Natural killer cell treated with Interleukin-12 subunit alpha and Interleukin-12 subunit beta and Interleukin-15 and Interleukin-18, amount 100 ng/mL, for 72 hours (primary cell): ENCODE measurements at regions not wholly inside any gene's neighbourhood (a gene's known extent, or its start where the extent isn't known, plus 50 kb on each side); places are given as distances from the start of the nearest gene placed in this dataset.

Experiments used
- ATAC-seq, 2 donors: fragments of 150-1000 bp; cut with Tn5 transposase in 1 of 2; sonication (Bioruptor Pico), chemical (Tn5 transposase) in 1 of 2; 2 replicates each; pipeline ENCODE4 v1.10.0; 2021
- DNase-seq: peaks from one replicate; pipeline ENCODE4 v3.0.0; 2022; ENCODE audit warnings: low spot score
- H3K27ac Mint-ChIP-seq, 2 donors: 1 replicate in 1 of 2; 2 replicates in 1 of 2; pipeline ENCODE4 v1.8.0; 2022; ENCODE audit warnings: mixed read lengths in 2 of 2, mild to moderate bottlenecking in 1 of 2, moderate library complexity in 1 of 2
- H3K27me3 Mint-ChIP-seq, 2 donors: 1 replicate in 1 of 2; 2 replicates in 1 of 2; pipeline ENCODE4 v1.8.0; 2022; ENCODE audit warnings: mixed read lengths in 2 of 2
- H3K36me3 Mint-ChIP-seq: one replicate; pipeline ENCODE4 v1.8.0; 2022; ENCODE audit warnings: mixed read lengths
- H3K4me1 Mint-ChIP-seq, 2 donors: 1 replicate in 1 of 2; 2 replicates in 1 of 2; pipeline ENCODE4 v1.8.0; 2022; ENCODE audit warnings: low read depth in 2 of 2, mixed read lengths in 2 of 2, mild to moderate bottlenecking in 1 of 2
- H3K4me3 Mint-ChIP-seq: one replicate; pipeline ENCODE4 v1.8.0; 2022; ENCODE audit warnings: mixed read lengths
- H3K9me3 Mint-ChIP-seq: 2 replicates; pipeline ENCODE4 v1.8.0; 2022; ENCODE audit warnings: mixed read lengths

GRCh38 chr14:85711620-85712019 is 181.7 kb downstream of the FLRT2 start:
- no peak for ATAC-seq
- H3K27ac Mint-ChIP-seq = no peak overlapping the region

More at GRCh38 chr14:85711620-85712019, 181.7 kb downstream of the FLRT2 start:
- no peaks in the 10 kb centered on the region for H3K27me3 Mint-ChIP-seq
- H3K4me3 Mint-ChIP-seq = no peak overlapping the region
- peaks cover 4% of the 10 kb centered on the region for H3K9me3 Mint-ChIP-seq
- DNase-seq = no peak
- peaks cover 4% of the 10 kb centered on the region for H3K36me3 Mint-ChIP-seq
- no peaks in the 10 kb centered on the region for H3K4me1 Mint-ChIP-seq
